AG04450 (cell line): ENCODE measurements at regions not wholly inside any gene's neighbourhood (a gene's known extent, or its start where the extent isn't known, plus 50 kb on each side); places are given as distances from the start of the nearest gene placed in this dataset.

ENCODE experiments used
- CTCF ChIA-PET: fragments of 300-600, 350-600 bp; formaldehyde crosslinking; extraction: SDS; loops from one replicate; lab custom pipeline; 2022; ENCODE audit warnings: antibody characterized with exemption, inconsistent platforms; lab: Charles Lee
- POLR2A ChIA-PET: fragments of 350-600 bp; formaldehyde crosslinking; extraction: SDS; loops from one replicate; lab custom pipeline; 2021; ENCODE audit warnings: antibody characterized with exemption, inconsistent platforms; lab: Yijun Ruan, JAX
- DNase-seq: peaks from one replicate; pipeline ENCODE4 v3.0.0-alpha.2; 2011; ENCODE audit warnings: low read depth, low spot score
- H3K27ac ChIP-seq: one replicate; pipeline ENCODE4 v1.5.1; 2012; ENCODE audit warnings: low read depth, low read length, control low read depth
- H3K27me3 ChIP-seq: one replicate; pipeline ENCODE4 v1.6.0; 2012; ENCODE audit warnings: low read length; ENCODE audit not compliant: control insufficient read depth, insufficient read depth
- H3K4me3 ChIP-seq: 2 replicates; pipeline ENCODE4 v1.5.1; 2011; ENCODE audit warnings: mild to moderate bottlenecking, low read depth, low read length, control low read depth
- H3K9me3 ChIP-seq: 2 replicates; pipeline ENCODE4 v1.5.1; 2012; ENCODE audit warnings: low read length; ENCODE audit not compliant: control insufficient read depth, insufficient read depth
- CTCF ChIP-seq: IDR thresholded peaks from 2 replicates; pipeline ENCODE4 v1.5.1; 2011; ENCODE audit warnings: low read depth, low read length, control low read depth, inconsistent platforms

- Histone ChIP-seq H3K4me3 (no peak overlapping the region), H3K9me3 (peaks cover 5% of the 10 kb centered on the region; the same call in 1 of the 2 replicates), H3K27me3 (peaks cover 30% of the 10 kb centered on the region), H3K27ac (no peak overlapping the region)
- CTCF ChIA-PET, result interaction anchor here (1.0 kb wide), 1 partner anchor 27 kb away, joined by 4 read pairs; no protein-coding TSS in a partner anchor
- no peak for TF ChIP-seq CTCF
- POLR2A ChIA-PET, result no interaction called here
- DNase-seq, result no peak
These were observed 138.0 kb upstream of the THY1 start for GRCh38 chr11:119560961-119561360.

GRCh38 chr11:119560291-119560690, 137.3 kb upstream of the THY1 start:
- no peak for TF ChIP-seq CTCF
- Histone ChIP-seq H3K27ac (no peak overlapping the region), H3K9me3 (peaks cover 8% of the 10 kb centered on the region), H3K4me3 (no peak overlapping the region), H3K27me3 (peaks cover 30% of the 10 kb centered on the region)
- DNase-seq, result no peak
- POLR2A ChIA-PET, result no interaction called here
- CTCF ChIA-PET, result interaction anchor here (1.0 kb wide), 1 partner anchor 26 kb away, joined by 4 read pairs; no protein-coding TSS in a partner anchor

- H3K27ac ChIP-seq, result no peak overlapping the region
- TF ChIP-seq CTCF, result no peak
- ChIA-PET CTCF (no interaction called here), POLR2A (no interaction called here)
- H3K4me3 ChIP-seq, result no peak overlapping the region
- DNase-seq, result no peak
- H3K9me3 ChIP-seq, result peaks cover 12% of the 10 kb centered on the region
- H3K27me3 ChIP-seq, result peaks cover 3% of the 10 kb centered on the region
These were observed 129.1 kb upstream of the THY1 start for GRCh38 chr11:119552106-119552485.

GRCh38 chr11:119551420-119552105, 128.6 kb upstream of the THY1 start:
- Histone ChIP-seq H3K4me3 (no peak overlapping the region), H3K9me3 (peaks cover 15% of the 10 kb centered on the region), H3K27me3 (peaks cover 2% of the 10 kb centered on the region), H3K27ac (no peak overlapping the region)
- CTCF ChIA-PET, result interaction anchor here (3.4 kb wide), 1 partner anchor 17 kb away, joined by 18 read pairs; no protein-coding TSS in a partner anchor
- POLR2A ChIA-PET, result no interaction called here
- no peak for TF ChIP-seq CTCF
- no peak for DNase-seq

- no peak for DNase-seq
- Histone ChIP-seq H3K9me3 (peaks cover 16% of the 10 kb centered on the region), H3K27ac (no peak overlapping the region), H3K4me3 (no peak overlapping the region), H3K27me3 (no peaks in the 10 kb centered on the region)
- POLR2A ChIA-PET, result no interaction called here
- CTCF ChIA-PET, result interaction anchor here (3.4 kb wide), 1 partner anchor 16 kb away, joined by 18 read pairs; no protein-coding TSS in a partner anchor
- TF ChIP-seq CTCF, result no peak
These were observed 127.2 kb upstream of the THY1 start for GRCh38 chr11:119550053-119550752.
